Heart right ventricle (tissue), 16 donors: ENCODE measurements at regions not wholly inside any gene's neighbourhood (a gene's known extent, or its start where the extent isn't known, plus 50 kb on each side); places are given as distances from the start of the nearest gene placed in this dataset.

Experiments used
- ATAC-seq, 8 donors: fragments of 200-7000 bp; cut with Tn5 transposase; one replicate each; pipeline ENCODE4 v1.9.1; 2020; ENCODE audit warnings: mild to moderate bottlenecking in 8 of 8, moderate library complexity in 8 of 8, moderate number of reproducible peaks in 1 of 8
- DNase-seq, 2 donors: peaks; one replicate each; pipeline ENCODE4 v3.0.0-alpha.2; 2020
- H3K27ac ChIP-seq, 10 donors: fragments of 200-600 bp; sonication (generic) in 2 of 10; one replicate each; pipeline versions ENCODE4 v1.5.0 to v1.8.0; 2020 to 2022; ENCODE audit warnings: mild to moderate bottlenecking in 3 of 10
- H3K27me3 ChIP-seq, 7 donors: fragments of 200-600 bp; one replicate each; pipeline ENCODE4 v1.8.0; 2021 to 2022; ENCODE audit warnings: mild to moderate bottlenecking in 2 of 7
- H3K36me3 ChIP-seq, 9 donors: fragments of 200-600 bp; sonication (generic) in 1 of 9; one replicate each; pipeline versions ENCODE4 v1.5.0 to v1.8.0; 2020 to 2022; ENCODE audit warnings: mild to moderate bottlenecking in 2 of 9
- H3K4me1 ChIP-seq, 9 donors: fragments of 200-600 bp; sonication (generic) in 1 of 9; one replicate each; pipeline versions ENCODE4 v1.5.0 to v1.8.0; 2020 to 2022; ENCODE audit warnings: mild to moderate bottlenecking in 4 of 9
- H3K4me3 ChIP-seq, 10 donors: fragments of 200-600 bp; sonication (generic) in 2 of 10; one replicate each; pipeline versions ENCODE4 v1.5.0 to v1.8.0; 2020 to 2022; ENCODE audit warnings: mild to moderate bottlenecking in 7 of 10, moderate library complexity in 2 of 10
- H3K9me3 ChIP-seq, 11 donors: fragments of 200-600 bp in 10 of 11; sonication (generic) in 2 of 11; one replicate each; pipeline versions ENCODE4 v1.5.0 to v1.8.0; 2013 to 2022; ENCODE audit warnings: mild to moderate bottlenecking in 2 of 11, control low read depth in 1 of 11, moderate library complexity in 1 of 11
- WGBS, 2 donors: extraction: QIAGEN DNeasy Blood & Tissue Kit; methylation state at CpG; one replicate each; pipeline ENCODE4 v1.1.7; 2013; ENCODE audit warnings: inconsistent platforms in 1 of 2; 5-methylcytosine and 5-hydroxymethylcytosine counted together
- intact Hi-C, 10 donors: fragments of 100-400 bp; cut with DNase I; formaldehyde crosslinking; loops; one replicate each; pipeline versions ENCODE4 v1.11.1 to v1.14.2; 2022
- TF ChIP-seq, protein P1 (sequence below), 9 donors: fragments of 200-600 bp; sonication (generic) in 2 of 9; IDR thresholded peaks; one replicate each; pipeline versions ENCODE4 v1.5.0 to v1.8.0; 2021 to 2022; ENCODE audit warnings: antibody characterized with exemption in 9 of 9, mild to moderate bottlenecking in 5 of 9, moderate library complexity in 1 of 9
- donor health status: Arrhythmogenic right ventricular cardiomyopathy.
- donor health status: ischemic (EF 13 %, LVEDD 7.1; RV severe dilation, severe dysfunction).
- donor health status: healthy with polysubstance abuse.
- donor health status: DM: no; HTN: yes; CAD: no.
- donor health status: DM: no; HTN: no; CAD: no.
- donor health status: ischemic (EF 25% LVEDD 6.9; RV normal size, moderate dysfunction).
- donor health status: ischemic (EF 25% LVEDD 5.7; RV mildly dilated, moderate dysfunction).
- donor health status: healthy.
- donor health status: DM: yes; HTN: yes; CAD: no.
- donor health status: Ischemic cardiomyopathy.
- donor health status: ischemic (EF 35%, LVEDD 5.7; RV mildly dilated, moderate dysfunction).
- donor health status: nonischemic (EF 11% LVEDD 7.7; RV severe dilation, severe dysfunction).
- donor health status: DM: yes; HTN: yes; CAD: no.
- donor health status: PGD.
- donor health status: ischemic (EF 29% LVEDD 5.4; RV normal size, mild dysfunction).
- donor health status: nonischemic (EF 23%, LVEDD 6.1; RV moderate dilation, normal function).

DNA sequence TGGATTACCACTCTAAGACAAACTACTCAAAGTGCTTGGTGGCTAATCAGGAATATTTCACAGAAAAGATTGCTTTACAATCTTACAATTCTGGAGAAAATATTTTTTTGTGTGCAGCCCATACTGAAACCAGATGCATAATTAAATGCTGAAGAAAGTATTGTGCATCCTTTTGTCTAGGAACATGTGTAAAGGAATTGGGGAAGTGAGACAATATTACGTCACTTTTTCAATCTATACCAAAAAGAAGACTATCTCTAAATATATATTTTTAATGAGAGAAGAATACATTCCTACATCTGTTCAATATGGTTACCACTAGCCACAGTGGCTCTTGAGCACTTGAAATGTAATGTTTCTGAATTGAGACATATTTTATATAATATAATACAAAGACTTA, 992.5 kb upstream of the ADGRB3 start:
- TF ChIP-seq, protein P1, sequence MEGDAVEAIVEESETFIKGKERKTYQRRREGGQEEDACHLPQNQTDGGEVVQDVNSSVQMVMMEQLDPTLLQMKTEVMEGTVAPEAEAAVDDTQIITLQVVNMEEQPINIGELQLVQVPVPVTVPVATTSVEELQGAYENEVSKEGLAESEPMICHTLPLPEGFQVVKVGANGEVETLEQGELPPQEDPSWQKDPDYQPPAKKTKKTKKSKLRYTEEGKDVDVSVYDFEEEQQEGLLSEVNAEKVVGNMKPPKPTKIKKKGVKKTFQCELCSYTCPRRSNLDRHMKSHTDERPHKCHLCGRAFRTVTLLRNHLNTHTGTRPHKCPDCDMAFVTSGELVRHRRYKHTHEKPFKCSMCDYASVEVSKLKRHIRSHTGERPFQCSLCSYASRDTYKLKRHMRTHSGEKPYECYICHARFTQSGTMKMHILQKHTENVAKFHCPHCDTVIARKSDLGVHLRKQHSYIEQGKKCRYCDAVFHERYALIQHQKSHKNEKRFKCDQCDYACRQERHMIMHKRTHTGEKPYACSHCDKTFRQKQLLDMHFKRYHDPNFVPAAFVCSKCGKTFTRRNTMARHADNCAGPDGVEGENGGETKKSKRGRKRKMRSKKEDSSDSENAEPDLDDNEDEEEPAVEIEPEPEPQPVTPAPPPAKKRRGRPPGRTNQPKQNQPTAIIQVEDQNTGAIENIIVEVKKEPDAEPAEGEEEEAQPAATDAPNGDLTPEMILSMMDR (IDR thresholded peaks at IDR 0.05), result no peak
- no peaks in the 10 kb centered on the region for H3K27me3 ChIP-seq
- H3K27ac ChIP-seq, result no peak overlapping the region
- H3K9me3 ChIP-seq, result peaks cover 0 to 3% (median 0%) of the 10 kb centered on the region in 11 donors
- no peaks in the 10 kb centered on the region for H3K4me1 ChIP-seq
- intact Hi-C loops, result no loop called here
- WGBS, 2 donors, result 83 to 92% methylated on average over 1 of the region's 1 CpG
- H3K36me3 ChIP-seq, result no peaks in the 10 kb centered on the region
- H3K4me3 ChIP-seq, result no peak overlapping the region
- DNase-seq (no peak), ATAC-seq (no peak)

DNA sequence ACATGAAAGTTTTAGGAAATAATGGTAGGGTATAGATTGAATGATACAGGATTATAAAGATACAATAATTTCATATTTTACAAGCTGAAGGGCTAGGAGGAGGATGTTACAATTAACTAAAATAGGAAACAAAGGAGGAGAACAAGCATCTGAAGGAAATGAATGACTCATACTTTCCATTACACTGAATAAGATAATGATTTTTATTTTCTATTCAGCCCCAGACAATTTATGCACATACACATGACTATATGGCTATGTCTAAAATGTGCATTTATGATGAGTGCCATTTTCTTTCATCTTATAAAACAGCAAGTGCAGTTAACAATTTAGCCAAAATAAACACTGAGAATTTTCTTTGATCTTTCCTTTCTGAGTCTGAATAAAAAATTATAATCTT, 994.6 kb upstream of the ADGRB3 start:
- Histone ChIP-seq H3K9me3 (peaks cover 0 to 3% (median 0%) of the 10 kb centered on the region in 11 donors), H3K27ac (no peak overlapping the region), H3K4me3 (no peak overlapping the region), H3K36me3 (no peaks in the 10 kb centered on the region), H3K27me3 (no peaks in the 10 kb centered on the region), H3K4me1 (no peaks in the 10 kb centered on the region)
- no peak for ATAC-seq
- TF ChIP-seq, protein P1 (IDR thresholded peaks at IDR 0.05), result no peak
- no peak for DNase-seq
- intact Hi-C loops, result no loop called here

DNA sequence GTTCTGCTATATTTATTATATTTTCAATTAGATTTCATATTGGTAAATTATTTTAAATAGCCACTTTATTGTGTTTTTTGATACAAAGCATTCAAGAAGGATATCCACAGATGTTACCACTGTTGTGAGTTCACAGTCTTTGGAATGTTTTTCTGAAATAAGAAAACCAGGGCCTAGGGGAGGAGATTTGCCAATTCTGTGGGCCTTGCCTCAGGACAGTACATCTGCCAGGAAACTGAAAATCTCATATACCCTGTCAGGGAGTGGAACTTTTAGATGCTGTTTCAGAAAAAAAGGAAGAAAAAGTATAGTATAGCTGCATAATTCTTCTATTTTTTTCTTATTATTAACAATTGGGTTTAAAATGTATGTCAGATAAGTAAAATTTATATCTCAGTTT, 995.9 kb upstream of the ADGRB3 start:
- peak in 1 of 8 donors; percentile 64 for ATAC-seq
- intact Hi-C loops, result no loop called here
- Histone ChIP-seq H3K36me3 (no peaks in the 10 kb centered on the region), H3K4me1 (no peaks in the 10 kb centered on the region), H3K27me3 (no peaks in the 10 kb centered on the region), H3K27ac (no peak overlapping the region), H3K9me3 (peaks cover 0 to 9% (median 0%) of the 10 kb centered on the region in 11 donors), H3K4me3 (no peak overlapping the region)
- TF ChIP-seq, protein P1 (IDR thresholded peaks at IDR 0.05), result no peak
- DNase-seq, result no peak

DNA sequence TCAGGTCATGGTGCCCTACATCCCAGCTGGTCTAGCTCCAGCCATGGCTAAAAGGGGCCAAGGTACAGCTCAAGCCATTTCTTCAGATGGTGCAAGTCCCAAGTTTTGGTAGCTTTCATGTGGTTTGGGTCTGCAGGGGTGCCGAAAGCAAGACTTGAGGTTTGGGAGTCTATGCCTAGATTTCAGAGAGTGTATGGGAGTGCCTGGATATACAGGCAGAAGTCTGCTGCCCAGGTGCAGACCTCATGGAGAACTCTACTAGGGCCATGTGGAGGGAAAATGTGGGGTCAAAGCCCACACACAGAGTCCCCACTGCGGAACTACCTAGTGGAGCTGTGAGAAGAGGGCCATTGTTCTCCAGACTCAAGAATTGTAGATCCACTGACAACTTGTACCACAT, 1000.9 kb upstream of the ADGRB3 start:
- H3K4me1 ChIP-seq, result no peaks in the 10 kb centered on the region
- WGBS, 2 donors, result 91% methylated on average over 2 of the region's 2 CpGs
- H3K9me3 ChIP-seq, result peaks cover 0 to 19% (median 0%) of the 10 kb centered on the region in 11 donors
- no peak overlapping the region for H3K27ac ChIP-seq
- TF ChIP-seq, protein P1 (IDR thresholded peaks at IDR 0.05), result no peak
- ATAC-seq (no peak), DNase-seq (no peak)
- H3K27me3 ChIP-seq, result no peaks in the 10 kb centered on the region
- H3K4me3 ChIP-seq, result no peak overlapping the region
- H3K36me3 ChIP-seq, result no peaks in the 10 kb centered on the region
- intact Hi-C loops, result no loop called here

DNA sequence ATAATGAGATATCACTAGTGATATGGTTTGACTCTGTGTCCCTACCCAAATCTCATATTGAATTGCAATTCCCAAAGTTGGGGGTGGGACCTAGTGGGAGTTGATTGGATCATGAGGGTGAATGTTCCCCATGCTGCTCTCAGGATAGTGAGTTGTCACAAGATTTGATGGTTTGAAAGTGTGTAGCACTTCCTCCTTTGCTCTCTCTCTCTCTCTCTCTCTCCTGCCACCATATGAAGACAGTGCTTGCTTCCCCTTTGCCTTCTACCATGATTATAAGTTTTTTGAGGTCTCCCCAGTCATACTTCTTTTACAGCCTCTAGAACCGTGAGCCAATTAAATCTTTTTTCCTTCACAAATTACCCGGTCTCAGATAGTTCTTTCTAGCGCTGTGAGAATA, 1002.0 kb upstream of the ADGRB3 start:
- peaks cover 0 to 19% (median 0%) of the 10 kb centered on the region in 11 donors for H3K9me3 ChIP-seq
- H3K27ac ChIP-seq, result no peak overlapping the region
- H3K27me3 ChIP-seq, result no peaks in the 10 kb centered on the region
- H3K4me1 ChIP-seq, result no peaks in the 10 kb centered on the region
- no peaks in the 10 kb centered on the region for H3K36me3 ChIP-seq
- 83 to 88% methylated on average over 3 of the region's 3 CpGs for WGBS, 2 donors
- DNase-seq (no peak), ATAC-seq (no peak)
- H3K4me3 ChIP-seq, result no peak overlapping the region
- TF ChIP-seq, protein P1 (IDR thresholded peaks at IDR 0.05), result no peak
- intact Hi-C loops, result no loop called here
